GM19193 (cell line): ENCODE measurements at regions not wholly inside any gene's neighbourhood (a gene's known extent, or its start where the extent isn't known, plus 50 kb on each side); places are given as distances from the start of the nearest gene placed in this dataset.

ENCODE experiments used
- POLR2A ChIP-seq: IDR thresholded peaks from 4 replicates; pipeline ENCODE4 v1.6.1; 2011; ENCODE audit not compliant: insufficient read depth, insufficient read length; ENCODE audit errors: extremely low read depth

GRCh38 chr2:134164306-134164705, 89.6 kb upstream of the MGAT5 start:
- no peak for TF ChIP-seq POLR2A

GRCh38 chr2:134167015-134167414, 86.9 kb upstream of the MGAT5 start:
- TF ChIP-seq POLR2A, result no peak

GRCh38 chr2:134169788-134170187, 84.1 kb upstream of the MGAT5 start:
- TF ChIP-seq POLR2A, result no peak

GRCh38 chr2:134170294-134170693, 83.6 kb upstream of the MGAT5 start:
- TF ChIP-seq POLR2A, result no peak

GRCh38 chr2:134170700-134171099, 83.2 kb upstream of the MGAT5 start:
- TF ChIP-seq POLR2A, result no peak

- no peak for TF ChIP-seq POLR2A
Observed at GRCh38 chr2:134173338-134174016, 80.4 kb upstream of the MGAT5 start.

- no peak for TF ChIP-seq POLR2A
Observed at GRCh38 chr2:134174711-134175110, 79.2 kb upstream of the MGAT5 start.

GRCh38 chr2:134175834-134176233, 78.0 kb upstream of the MGAT5 start:
- no peak for TF ChIP-seq POLR2A

- TF ChIP-seq POLR2A, result no peak
Observed at GRCh38 chr2:134177351-134177931, 76.4 kb upstream of the MGAT5 start.

- no peak for TF ChIP-seq POLR2A
Observed at GRCh38 chr2:134178138-134178877, 75.6 kb upstream of the MGAT5 start.

GRCh38 chr2:134181219-134181618, 72.7 kb upstream of the MGAT5 start:
- no peak for TF ChIP-seq POLR2A

- no peak for TF ChIP-seq POLR2A
Observed at GRCh38 chr2:134183679-134184078, 70.2 kb upstream of the MGAT5 start.

- TF ChIP-seq POLR2A, result no peak
Observed at GRCh38 chr2:134185639-134186038, 68.2 kb upstream of the MGAT5 start.

- no peak for TF ChIP-seq POLR2A
Observed at GRCh38 chr2:134189009-134189720, 64.7 kb upstream of the MGAT5 start.

- no peak for TF ChIP-seq POLR2A
Observed at GRCh38 chr2:134190062-134190806, 63.6 kb upstream of the MGAT5 start.
